ENCODE measurements at regions not wholly inside any gene's neighbourhood (a gene's known extent, or its start where the extent isn't known, plus 50 kb on each side); places are given as distances from the start of the nearest gene placed in this dataset.

GRCh38 chr2:104583811-104584210 is 270.1 kb upstream of the POU3F3 start:
- TF ChIP-seq, protein P1, sequence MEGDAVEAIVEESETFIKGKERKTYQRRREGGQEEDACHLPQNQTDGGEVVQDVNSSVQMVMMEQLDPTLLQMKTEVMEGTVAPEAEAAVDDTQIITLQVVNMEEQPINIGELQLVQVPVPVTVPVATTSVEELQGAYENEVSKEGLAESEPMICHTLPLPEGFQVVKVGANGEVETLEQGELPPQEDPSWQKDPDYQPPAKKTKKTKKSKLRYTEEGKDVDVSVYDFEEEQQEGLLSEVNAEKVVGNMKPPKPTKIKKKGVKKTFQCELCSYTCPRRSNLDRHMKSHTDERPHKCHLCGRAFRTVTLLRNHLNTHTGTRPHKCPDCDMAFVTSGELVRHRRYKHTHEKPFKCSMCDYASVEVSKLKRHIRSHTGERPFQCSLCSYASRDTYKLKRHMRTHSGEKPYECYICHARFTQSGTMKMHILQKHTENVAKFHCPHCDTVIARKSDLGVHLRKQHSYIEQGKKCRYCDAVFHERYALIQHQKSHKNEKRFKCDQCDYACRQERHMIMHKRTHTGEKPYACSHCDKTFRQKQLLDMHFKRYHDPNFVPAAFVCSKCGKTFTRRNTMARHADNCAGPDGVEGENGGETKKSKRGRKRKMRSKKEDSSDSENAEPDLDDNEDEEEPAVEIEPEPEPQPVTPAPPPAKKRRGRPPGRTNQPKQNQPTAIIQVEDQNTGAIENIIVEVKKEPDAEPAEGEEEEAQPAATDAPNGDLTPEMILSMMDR (IDR thresholded peaks at IDR 0.05; ENCODE audit: control extremely low read depth, extremely low read depth) = no peak
- H3K27me3 ChIP-seq (ENCODE audit: control insufficient read depth in 3 of 3, insufficient read depth in 3 of 3, low read length in 2 of 3) = no peaks in the 10 kb centered on the region
- DNase-seq (no peak), ATAC-seq (ENCODE audit: insufficient read depth, low FRiP score) (no peak)
- no peak overlapping the region for H3K27ac ChIP-seq (ENCODE audit: low read depth in 1 of 2, low read length in 1 of 2)
- WGBS, 2 donors = 66 to 70% methylated on average over 7 of the region's 7 CpGs
- no peaks in the 10 kb centered on the region for H3K36me3 ChIP-seq (ENCODE audit: control insufficient read depth in 4 of 4, insufficient read depth in 4 of 4, low read length in 4 of 4)
- no peak overlapping the region for H3K9ac ChIP-seq (ENCODE audit: insufficient read depth in 1 of 2, low read length in 2 of 2)
- no peaks in the 10 kb centered on the region for H3K9me3 ChIP-seq (ENCODE audit: control insufficient read depth in 4 of 4, insufficient read depth in 3 of 4, low read length in 3 of 4)
- no peaks in the 10 kb centered on the region for H3K4me1 ChIP-seq (ENCODE audit: control insufficient read depth in 5 of 5, insufficient read depth in 5 of 5, low read length in 5 of 5)
- no peak overlapping the region for H3K4me3 ChIP-seq

GRCh38 chr2:104584393-104584792 is 269.5 kb upstream of the POU3F3 start:
- Histone ChIP-seq H3K9me3 (ENCODE audit: control insufficient read depth in 4 of 4, insufficient read depth in 3 of 4, low read length in 3 of 4) (peaks cover 0 to 4% (median under 1%) of the 10 kb centered on the region in 4 donors), H3K4me3 (no peak overlapping the region), H3K27ac (ENCODE audit: low read depth in 1 of 2, low read length in 1 of 2) (no peak overlapping the region), H3K9ac (ENCODE audit: insufficient read depth in 1 of 2, low read length in 2 of 2) (no peak overlapping the region), H3K27me3 (ENCODE audit: control insufficient read depth in 3 of 3, insufficient read depth in 3 of 3, low read length in 2 of 3) (no peaks in the 10 kb centered on the region), H3K36me3 (ENCODE audit: control insufficient read depth in 4 of 4, insufficient read depth in 4 of 4, low read length in 4 of 4) (no peaks in the 10 kb centered on the region), H3K4me1 (ENCODE audit: control insufficient read depth in 5 of 5, insufficient read depth in 5 of 5, low read length in 5 of 5) (no peaks in the 10 kb centered on the region)
- ATAC-seq (ENCODE audit: insufficient read depth, low FRiP score) = no peak
- 76 to 89% methylated on average over 4 of the region's 4 CpGs for WGBS, 2 donors
- DNase-seq = no peak
- TF ChIP-seq, protein P1 (IDR thresholded peaks at IDR 0.05; ENCODE audit: control extremely low read depth, extremely low read depth) = no peak

GRCh38 chr2:104595576-104595975 is 258.3 kb upstream of the POU3F3 start:
- H3K27ac ChIP-seq (ENCODE audit: low read depth in 1 of 2, low read length in 1 of 2) = no peak overlapping the region
- H3K9me3 ChIP-seq (ENCODE audit: control insufficient read depth in 4 of 4, insufficient read depth in 3 of 4, low read length in 3 of 4) = peaks cover 0 to 10% (median 6%) of the 10 kb centered on the region in 4 donors
- TF ChIP-seq, protein P1 (IDR thresholded peaks at IDR 0.05; ENCODE audit: control extremely low read depth, extremely low read depth) = no peak
- no peak overlapping the region for H3K9ac ChIP-seq (ENCODE audit: insufficient read depth in 1 of 2, low read length in 2 of 2)
- ATAC-seq (ENCODE audit: insufficient read depth, low FRiP score) (no peak), DNase-seq (no peak)
- H3K36me3 ChIP-seq (ENCODE audit: control insufficient read depth in 4 of 4, insufficient read depth in 4 of 4, low read length in 4 of 4) = no peaks in the 10 kb centered on the region
- H3K4me3 ChIP-seq = no peak overlapping the region
- H3K4me1 ChIP-seq (ENCODE audit: control insufficient read depth in 5 of 5, insufficient read depth in 5 of 5, low read length in 5 of 5) = peaks cover 0 to 1% (median 0%) of the 10 kb centered on the region in 5 donors
- WGBS, 2 donors = 93 to 100% methylated on average over 3 of the region's 3 CpGs
- no peaks in the 10 kb centered on the region for H3K27me3 ChIP-seq (ENCODE audit: control insufficient read depth in 3 of 3, insufficient read depth in 3 of 3, low read length in 2 of 3)

- 81 to 95% methylated on average over 2 of the region's 2 CpGs for WGBS, 2 donors
- no peak for DNase-seq
- no peak overlapping the region for H3K27ac ChIP-seq (ENCODE audit: low read depth in 1 of 2, low read length in 1 of 2)
- H3K4me1 ChIP-seq (ENCODE audit: control insufficient read depth in 5 of 5, insufficient read depth in 5 of 5, low read length in 5 of 5) = peaks cover 0 to 1% (median 0%) of the 10 kb centered on the region in 5 donors
- no peaks in the 10 kb centered on the region for H3K27me3 ChIP-seq (ENCODE audit: control insufficient read depth in 3 of 3, insufficient read depth in 3 of 3, low read length in 2 of 3)
- H3K4me3 ChIP-seq = no peak overlapping the region
- TF ChIP-seq, protein P1 (IDR thresholded peaks at IDR 0.05; ENCODE audit: control extremely low read depth, extremely low read depth) = no peak
- peaks cover 0 to 4% (median 1%) of the 10 kb centered on the region in 4 donors for H3K9me3 ChIP-seq (ENCODE audit: control insufficient read depth in 4 of 4, insufficient read depth in 3 of 4, low read length in 3 of 4)
- no peaks in the 10 kb centered on the region for H3K36me3 ChIP-seq (ENCODE audit: control insufficient read depth in 4 of 4, insufficient read depth in 4 of 4, low read length in 4 of 4)
- ATAC-seq (ENCODE audit: insufficient read depth, low FRiP score) = no peak
- no peak overlapping the region for H3K9ac ChIP-seq (ENCODE audit: insufficient read depth in 1 of 2, low read length in 2 of 2)
Measured at GRCh38 chr2:104597942-104598341, 256.0 kb upstream of the POU3F3 start.
